H1 (cell line): ENCODE measurements at regions not wholly inside any gene's neighbourhood (a gene's known extent, or its start where the extent isn't known, plus 50 kb on each side); places are given as distances from the start of the nearest gene placed in this dataset.

ENCODE experiments used
- CTCF ChIA-PET: fragments of 300-600 bp; sonication (Branson Sonifier 250); formaldehyde crosslinking; loops from one replicate; lab custom pipeline; 2021; ENCODE audit not compliant: partially characterized antibody; lab: Charles Lee
- POLR2A ChIA-PET: fragments of 300-600 bp; sonication (Branson Sonifier 250); formaldehyde crosslinking; loops from one replicate; lab custom pipeline; 2021; ENCODE audit warnings: inconsistent platforms; ENCODE audit not compliant: partially characterized antibody; lab: Charles Lee
- DNase-seq, 2 experiments: peaks; one replicate each; pipeline versions ENCODE4 v3.0.0 to v3.0.0-alpha.2; 2010 to 2022; ENCODE audit warnings: low spot score in 2 of 2, low read depth in 1 of 2, mixed read lengths in 1 of 2
- FAIRE-seq: peaks from 2 replicates; lab custom pipeline; 2011; peaks lifted over from hg19 to GRCh38; lab: Jason Lieb, UNC
- H2AFZ ChIP-seq: 2 replicates; pipeline ENCODE4 v1.8.1; 2012; ENCODE audit warnings: low read length, inconsistent platforms
- H2AK5ac ChIP-seq: 2 replicates; pipeline ENCODE4 v1.6.1; 2013; ENCODE audit warnings: low read depth, low read length
- H2BK120ac ChIP-seq: replicated peaks from 2 replicates; pipeline ENCODE3; 2013; ENCODE audit warnings: low read depth, low read length, inconsistent platforms
- H2BK12ac ChIP-seq: 2 replicates; pipeline ENCODE4 v1.6.1; 2013; ENCODE audit warnings: low read depth, low read length
- H2BK15ac ChIP-seq: 2 replicates; pipeline ENCODE4 v1.6.1; 2013; ENCODE audit warnings: low read length
- H2BK20ac ChIP-seq: 2 replicates; pipeline ENCODE4 v1.6.1; 2013; ENCODE audit warnings: low read length
- H2BK5ac ChIP-seq: 2 replicates; pipeline ENCODE4 v1.6.1; 2013; ENCODE audit warnings: low read depth, low read length
- H3K14ac ChIP-seq: 2 replicates; pipeline ENCODE4 v1.6.1; 2013; ENCODE audit warnings: inconsistent platforms; ENCODE audit not compliant: insufficient read length
- H3K18ac ChIP-seq: 2 replicates; pipeline ENCODE4 v1.6.1; 2013; ENCODE audit warnings: low read length; ENCODE audit errors: extremely low read depth
- H3K23ac ChIP-seq: 2 replicates; pipeline ENCODE4 v1.6.1; 2013; ENCODE audit warnings: inconsistent platforms; ENCODE audit not compliant: insufficient read length
- H3K23me2 ChIP-seq: 2 replicates; pipeline ENCODE4 v1.6.1; 2013; ENCODE audit warnings: low read depth, low read length
- H3K27ac ChIP-seq: 2 replicates; pipeline ENCODE4 v1.6.1; 2011; ENCODE audit warnings: low read depth, low read length, inconsistent platforms
- H3K27me3 ChIP-seq, 4 experiments: replicated peaks in 1 of 4; 1 replicate in 1 of 4; 2 replicates in 3 of 4; pipeline versions ENCODE4 v1.6.1 to v1.8.1; 2011 to 2013; ENCODE audit warnings: low read length in 3 of 4, mild to moderate bottlenecking in 3 of 4, inconsistent platforms in 2 of 4, mixed read lengths in 2 of 4, moderate library complexity in 1 of 4; ENCODE audit not compliant: control insufficient read depth in 3 of 4, insufficient read depth in 3 of 4; ENCODE audit errors: extremely low read depth in 1 of 4
- H3K36me3 ChIP-seq, 4 experiments: 2 replicates each; pipeline versions ENCODE4 v1.6.1 to v1.8.1; 2011 to 2013; ENCODE audit warnings: mild to moderate bottlenecking in 4 of 4, low read length in 3 of 4, moderate library complexity in 2 of 4, control low read depth in 1 of 4, inconsistent platforms in 1 of 4; ENCODE audit not compliant: insufficient read depth in 4 of 4, control insufficient read depth in 2 of 4
- H3K4ac ChIP-seq: replicated peaks from 2 replicates; pipeline ENCODE3; 2013; ENCODE audit warnings: low read length, low read depth, mixed read lengths, inconsistent platforms; ENCODE audit not compliant: insufficient read length
- H3K4me1 ChIP-seq, 4 experiments: replicated peaks in 1 of 4; 1 replicate in 1 of 4; 2 replicates in 3 of 4; pipeline versions ENCODE4 v1.6.1 to v1.8.1; 2011 to 2013; ENCODE audit warnings: low read length in 3 of 4, inconsistent platforms in 2 of 4, mixed read lengths in 1 of 4; ENCODE audit not compliant: insufficient read depth in 4 of 4, control insufficient read depth in 3 of 4
- H3K4me2 ChIP-seq, 2 experiments: 2 replicates each; pipeline versions ENCODE4 v1.6.1 to v1.8.1; 2011 to 2013; ENCODE audit warnings: low read depth in 2 of 2, low read length in 2 of 2, control low read depth in 1 of 2, inconsistent platforms in 1 of 2, mild to moderate bottlenecking in 1 of 2; ENCODE audit not compliant: insufficient read depth in 1 of 2
- H3K4me3 ChIP-seq, 4 experiments: fragments of 200-600, 300-600 bp in 1 of 4; sonication (generic), shearing (Covaris generic), sonication (Bioruptor Twin) in 1 of 4; 2 replicates each; pipeline versions ENCODE4 v1.5.1 to v1.8.1; 2011 to 2016; ENCODE audit warnings: low read length in 4 of 4, low read depth in 3 of 4, control low read depth in 2 of 4, inconsistent platforms in 2 of 4, mild to moderate bottlenecking in 2 of 4, mixed read lengths in 1 of 4, moderate library complexity in 1 of 4; ENCODE audit not compliant: insufficient read depth in 2 of 4; ENCODE audit errors: extremely low read depth in 1 of 4
- H3K56ac ChIP-seq: replicated peaks from 2 replicates; pipeline ENCODE3; 2013; ENCODE audit warnings: low read depth, mild to moderate bottlenecking, mixed read lengths, low read length, inconsistent platforms; ENCODE audit not compliant: insufficient read length
- H3K79me1 ChIP-seq: 2 replicates; pipeline ENCODE4 v1.6.1; 2013; ENCODE audit warnings: low read depth, low read length, control low read depth
- H3K79me2 ChIP-seq, 2 experiments: 2 replicates each; pipeline versions ENCODE4 v1.6.1 to v1.8.1; 2012 to 2013; ENCODE audit warnings: low read length in 2 of 2, mild to moderate bottlenecking in 2 of 2, inconsistent platforms in 1 of 2; ENCODE audit not compliant: insufficient read depth in 2 of 2, control insufficient read depth in 1 of 2
- H3K9ac ChIP-seq, 4 experiments: replicated peaks in 1 of 4; 1 replicate in 1 of 4; 2 replicates in 3 of 4; pipeline versions ENCODE4 v1.6.1 to v1.8.1; 2011 to 2013; ENCODE audit warnings: low read depth in 3 of 4, low read length in 3 of 4, control low read depth in 2 of 4, mild to moderate bottlenecking in 2 of 4, moderate library complexity in 2 of 4, inconsistent platforms in 1 of 4; ENCODE audit errors: extremely low read depth in 1 of 4
- H3K9me3 ChIP-seq, 2 experiments: 2 replicates each; pipeline versions ENCODE4 v1.6.1 to v1.8.1; 2012 to 2013; ENCODE audit warnings: mild to moderate bottlenecking in 2 of 2, moderate library complexity in 2 of 2, control low read depth in 1 of 2, inconsistent platforms in 1 of 2, low read depth in 1 of 2, low read length in 1 of 2, mixed read lengths in 1 of 2; ENCODE audit not compliant: insufficient read depth in 2 of 2
- H4K20me1 ChIP-seq, 2 experiments: replicated peaks in 1 of 2; 2 replicates each; pipeline versions ENCODE3 to v1.8.1; 2011 to 2013; ENCODE audit warnings: inconsistent platforms in 2 of 2, low read length in 2 of 2, mild to moderate bottlenecking in 1 of 2; ENCODE audit not compliant: insufficient read depth in 2 of 2, control insufficient read depth in 1 of 2
- H4K5ac ChIP-seq: 2 replicates; pipeline ENCODE4 v1.6.1; 2013; ENCODE audit warnings: low read length, low read depth, mixed read lengths, inconsistent platforms; ENCODE audit not compliant: insufficient read length
- H4K8ac ChIP-seq: 2 replicates; pipeline ENCODE4 v1.8.0; 2013; ENCODE audit warnings: mild to moderate bottlenecking, moderate library complexity, low read length, inconsistent platforms; ENCODE audit not compliant: insufficient read depth; ENCODE audit errors: extremely low read depth
- H4K91ac ChIP-seq: replicated peaks from 2 replicates; pipeline ENCODE3; 2013; ENCODE audit warnings: low read length, mixed read lengths, inconsistent platforms; ENCODE audit not compliant: insufficient read length
- EZH2 ChIP-seq: fragments of 200-600 bp; sonication (generic); IDR thresholded peaks from 2 replicates; pipeline ENCODE4 v1.7.1; 2012; ENCODE audit warnings: low read depth, mild to moderate bottlenecking, moderate library complexity, low read length, inconsistent platforms; ENCODE audit not compliant: severe bottlenecking
- GTF2F1 ChIP-seq: IDR thresholded peaks from 2 replicates; pipeline ENCODE4 v1.6.1; 2012; ENCODE audit warnings: low read depth, low read length, improper control_type of control experiment, borderline replicate concordance
- KDM1A ChIP-seq: fragments of 200-600, 300-600 bp; sonication (generic); IDR thresholded peaks from 2 replicates; pipeline ENCODE4 v1.7.1; 2016; ENCODE audit warnings: mild to moderate bottlenecking, low read length, borderline replicate concordance
- MAFK ChIP-seq: IDR thresholded peaks from 2 replicates; pipeline ENCODE4 v1.6.1; 2012; ENCODE audit warnings: low read depth, mild to moderate bottlenecking, improper control_type of control experiment, low read length
- NANOG ChIP-seq: IDR thresholded peaks from 2 replicates; pipeline ENCODE4 v1.6.1; 2011; ENCODE audit warnings: low read length, low read depth, mild to moderate bottlenecking, inconsistent platforms; ENCODE audit not compliant: insufficient read depth, poor library complexity, severe bottlenecking
- PHF8 ChIP-seq: fragments of 200-600 bp; sonication (generic); conservative IDR thresholded peaks from 2 replicates; pipeline ENCODE4 v1.7.1; 2012; ENCODE audit warnings: low read depth, mild to moderate bottlenecking, inconsistent platforms, low read length, moderate library complexity
- SIN3A ChIP-seq, 2 experiments: IDR thresholded peaks in 1 of 2; conservative IDR thresholded peaks in 1 of 2; 2 replicates each; pipeline ENCODE4 v1.6.1; 2011 to 2012; ENCODE audit warnings: low read length in 2 of 2, improper control_type of control experiment in 1 of 2, low read depth in 1 of 2, mild to moderate bottlenecking in 1 of 2
- TAF1 ChIP-seq: IDR thresholded peaks from 2 replicates; pipeline ENCODE4 v1.6.1; 2011; ENCODE audit warnings: mild to moderate bottlenecking, low read depth, low read length
- TEAD4 ChIP-seq: IDR thresholded peaks from 2 replicates; pipeline ENCODE4 v1.6.1; 2012; ENCODE audit warnings: low read depth, low read length, inconsistent platforms, mixed read lengths
- USF2 ChIP-seq: IDR thresholded peaks from 2 replicates; pipeline ENCODE4 v1.6.1; 2011; ENCODE audit warnings: low read length, improper control_type of control experiment
- WGBS, 2 experiments: shearing (Covaris generic) in 1 of 2; methylation state at CpG; one replicate each; pipeline versions ENCODE4 v1.1.6 to v1.1.7; 2013 to 2015; ENCODE audit warnings: low lambda C conversion rate in 2 of 2, mixed read lengths in 2 of 2, inconsistent platforms in 1 of 2, low coverage in 1 of 2, missing lambda C conversion rate in 1 of 2; ENCODE audit not compliant: insufficient replicate concordance in 2 of 2, insufficient coverage in 1 of 2, insufficient read length in 1 of 2; ENCODE audit errors: extremely low coverage in 1 of 2, missing lambda C conversion rate in 1 of 2; 5-methylcytosine and 5-hydroxymethylcytosine counted together
- TF ChIP-seq, protein P1 (sequence below): IDR thresholded peaks from 2 replicates; pipeline ENCODE4 v1.6.1; 2011; ENCODE audit warnings: low read depth, mild to moderate bottlenecking, low read length; ENCODE audit not compliant: insufficient read depth

DNA sequence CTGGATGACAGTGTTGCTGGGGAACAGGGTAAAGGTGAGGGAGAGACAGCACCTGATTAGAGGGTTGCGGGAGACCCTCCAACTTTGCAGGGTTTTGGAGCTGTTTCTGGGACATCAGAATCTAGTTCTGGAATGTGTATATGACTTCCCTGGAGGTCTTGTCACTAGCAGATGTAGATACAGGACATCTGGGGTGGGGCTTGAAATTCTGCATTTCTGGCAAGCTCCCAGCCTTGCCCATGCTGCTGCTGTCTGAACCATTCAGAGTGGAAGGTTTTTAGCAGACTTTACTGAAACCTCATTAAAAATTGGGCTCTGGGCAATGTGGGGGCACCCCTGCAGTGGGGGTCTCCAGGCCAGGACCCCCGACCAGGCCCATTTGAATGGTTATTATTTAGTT, 220.3 kb upstream of the SKOR2 start:
- POLR2A ChIA-PET, result no interaction called here
- H3K14ac ChIP-seq, result no peak overlapping the region
- H4K5ac ChIP-seq, result no peak overlapping the region
- H4K8ac ChIP-seq, result no peak overlapping the region
- DNase-seq (no peak), FAIRE-seq (no peak)
- no peak overlapping the region for H2BK20ac ChIP-seq
- H3K27me3 ChIP-seq, result no peaks in the 10 kb centered on the region
- H4K20me1 ChIP-seq, result no peaks in the 10 kb centered on the region
- no peak overlapping the region for H2BK120ac ChIP-seq
- H3K27ac ChIP-seq, result no peak overlapping the region
- H3K79me1 ChIP-seq, result no peaks in the 10 kb centered on the region
- no peaks in the 10 kb centered on the region for H3K9me3 ChIP-seq
- H3K23ac ChIP-seq, result no peak overlapping the region
- H3K79me2 ChIP-seq, result no peaks in the 10 kb centered on the region
- H3K9ac ChIP-seq, result no peak overlapping the region
- H3K4me2 ChIP-seq, result no peak overlapping the region
- no peak overlapping the region for H3K56ac ChIP-seq
- H2BK12ac ChIP-seq, result no peak overlapping the region
- H3K23me2 ChIP-seq, result no peaks in the 10 kb centered on the region
- no peak overlapping the region for H3K4me3 ChIP-seq
- no peaks in the 10 kb centered on the region for H3K4me1 ChIP-seq
- no peak overlapping the region for H2BK15ac ChIP-seq
- no peaks in the 10 kb centered on the region for H3K36me3 ChIP-seq
- WGBS, 2 experiments, result 85% methylated on average over 2 of the region's 2 CpGs; no CpG with 5 or more reads in 1 of the 2 experiments
- H2BK5ac ChIP-seq, result no peak overlapping the region
- no peak overlapping the region for H3K4ac ChIP-seq
- no peak overlapping the region for H3K18ac ChIP-seq
- no peak overlapping the region for H4K91ac ChIP-seq
- CTCF ChIA-PET, result no interaction called here
- no peak overlapping the region for H2AK5ac ChIP-seq
- H2AFZ ChIP-seq, result no peak overlapping the region
- TF ChIP-seq TAF1 (no peak), GTF2F1 (no peak), PHF8 (no peak), SIN3A (conservative IDR thresholded peaks at IDR 0.05 in 1 of 2, IDR thresholded peaks at IDR 0.05 in 1 of 2; ENCODE audit: low read depth in 1 of 2, low read length in 2 of 2) (no peak), NANOG (no peak), EZH2 (no peak), KDM1A (no peak), USF2 (no peak), MAFK (no peak), TEAD4 (no peak)
- TF ChIP-seq, protein P1, sequence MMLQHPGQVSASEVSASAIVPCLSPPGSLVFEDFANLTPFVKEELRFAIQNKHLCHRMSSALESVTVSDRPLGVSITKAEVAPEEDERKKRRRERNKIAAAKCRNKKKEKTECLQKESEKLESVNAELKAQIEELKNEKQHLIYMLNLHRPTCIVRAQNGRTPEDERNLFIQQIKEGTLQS, result no peak
